Colon (tissue), 2 donors: ENCODE measurements at regions not wholly inside any gene's neighbourhood (a gene's known extent, or its start where the extent isn't known, plus 50 kb on each side); places are given as distances from the start of the nearest gene placed in this dataset.

Experiments used
- FAIRE-seq: peaks from 2 replicates; lab custom pipeline; 2012; peaks lifted over from hg19 to GRCh38; lab: Jason Lieb, UNC
- donor health status: control.
- donor health status: control.

DNA sequence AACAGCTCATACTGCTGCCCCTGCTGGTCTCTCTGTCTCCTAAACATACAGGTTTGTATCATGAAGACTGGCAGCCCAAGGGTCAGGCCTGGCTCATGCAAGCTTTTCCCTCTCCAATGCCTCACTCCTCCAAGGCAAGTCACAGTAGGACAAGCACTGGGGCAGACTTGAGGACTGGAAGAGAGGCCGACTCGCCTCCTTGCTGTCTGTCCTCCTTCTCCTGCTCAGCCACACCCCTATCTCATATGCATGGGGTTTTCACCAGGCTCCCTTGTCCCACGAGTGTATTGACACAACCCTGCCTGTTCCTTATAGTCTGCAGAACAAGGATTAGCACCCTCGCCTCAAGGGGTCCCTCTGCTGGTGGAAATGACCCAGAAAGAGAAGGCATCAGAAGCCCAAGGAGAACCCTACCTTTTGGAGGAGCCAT is 223.7 kb downstream of the SOX11 start:
- FAIRE-seq: no peak

GRCh38 chr2:5921081-5921642 is 229.0 kb downstream of the SOX11 start:
- no peak for FAIRE-seq

DNA sequence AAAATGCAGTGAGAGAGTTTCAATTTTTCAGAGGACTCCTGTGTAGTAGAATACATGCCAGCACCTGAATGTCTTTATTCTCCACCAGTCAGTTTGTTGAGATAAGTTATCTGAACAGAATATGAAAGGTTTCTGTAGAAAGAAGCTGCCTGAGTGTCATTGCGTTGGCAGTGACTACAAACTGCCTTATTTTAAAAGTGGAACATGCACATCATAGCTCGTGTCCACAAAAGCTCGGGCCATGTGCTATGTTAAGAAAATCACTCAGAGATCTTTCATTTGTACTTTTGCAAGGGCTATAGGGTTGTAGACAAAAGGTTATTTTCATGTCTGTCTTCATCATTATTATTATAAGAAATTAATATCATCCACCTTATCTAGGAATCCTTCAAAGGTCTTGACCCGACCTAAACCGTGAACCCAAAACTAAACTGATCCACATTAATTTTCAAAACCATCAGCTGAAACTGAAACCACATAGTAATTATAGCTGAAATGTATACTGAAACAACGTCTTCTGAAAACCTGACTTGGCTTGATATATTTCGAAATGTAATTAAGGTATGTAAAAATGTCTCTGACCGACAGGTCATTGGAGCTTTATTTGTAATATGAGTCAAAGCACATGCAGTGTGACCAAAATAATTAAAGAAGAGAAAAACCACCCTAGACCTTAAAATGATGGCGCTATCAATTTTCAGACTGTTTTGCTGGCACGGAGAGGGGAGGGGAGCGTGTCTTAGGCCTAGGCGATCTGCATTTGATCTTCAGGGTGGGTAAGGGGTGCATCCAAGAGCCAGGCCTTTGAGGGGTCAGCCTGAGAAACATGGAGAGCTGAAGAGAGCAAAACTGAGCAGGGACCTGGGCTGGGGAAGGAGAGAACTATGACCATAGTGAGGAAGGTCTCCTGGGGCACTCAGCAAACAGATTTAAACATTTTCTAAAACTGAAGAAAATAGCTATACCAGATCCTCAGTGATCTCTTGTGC is 232.1 kb downstream of the SOX11 start:
- no peak for FAIRE-seq

GRCh38 chr2:5925604-5926003 is 233.4 kb downstream of the SOX11 start:
- no peak for FAIRE-seq

DNA sequence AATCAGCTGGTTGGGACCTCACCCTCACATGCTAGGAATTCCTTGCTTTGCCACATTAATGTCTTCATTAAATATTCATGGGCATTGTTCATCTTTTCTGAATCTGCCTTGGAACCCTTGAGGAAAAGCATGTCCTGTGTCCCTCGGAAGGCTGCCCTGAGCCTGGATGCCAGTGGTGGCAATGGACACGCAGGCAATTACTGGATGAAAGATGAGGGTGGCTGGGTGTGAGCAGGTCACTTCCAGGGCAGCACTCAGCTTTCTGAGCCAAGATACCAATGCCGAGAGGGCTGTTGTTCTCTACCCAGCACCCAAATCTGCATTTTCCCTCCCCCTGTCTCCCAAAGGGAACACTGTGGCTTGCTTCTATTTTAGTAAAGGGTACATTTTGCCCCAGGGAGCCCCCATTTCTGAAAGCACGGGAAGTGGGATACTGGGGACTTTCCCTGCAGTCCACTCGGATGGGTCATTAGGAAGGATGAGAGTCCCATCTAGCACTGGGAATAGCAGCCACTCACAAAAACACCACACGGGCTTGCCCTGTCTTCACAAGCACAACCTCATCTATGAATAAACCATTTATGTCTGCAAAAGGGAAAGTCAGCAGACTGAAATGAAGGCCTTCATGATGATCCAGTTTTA is 234.8 kb downstream of the SOX11 start:
- no peak for FAIRE-seq

GRCh38 chr2:5932556-5933469 is 240.6 kb downstream of the SOX11 start:
- FAIRE-seq: no peak

DNA sequence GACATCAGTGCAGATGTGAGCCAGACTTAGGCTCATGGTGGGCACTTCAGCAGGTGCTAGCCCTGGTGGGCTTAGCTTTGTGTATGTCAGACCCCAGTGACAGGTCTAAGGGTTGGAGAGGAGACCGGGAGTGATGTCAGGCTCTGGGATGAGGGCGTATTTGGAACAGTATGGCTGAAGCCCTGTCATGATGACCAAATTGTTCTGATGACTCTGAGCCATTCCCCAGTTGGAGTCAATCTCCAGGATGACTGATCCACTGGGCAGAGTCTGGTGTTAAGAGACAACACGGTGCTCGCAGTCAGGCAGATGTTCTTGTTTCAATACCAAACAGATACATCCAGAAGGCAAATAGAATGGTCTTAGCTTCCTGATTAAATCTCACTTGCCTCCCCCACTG is 241.5 kb downstream of the SOX11 start:
- FAIRE-seq: no peak

DNA sequence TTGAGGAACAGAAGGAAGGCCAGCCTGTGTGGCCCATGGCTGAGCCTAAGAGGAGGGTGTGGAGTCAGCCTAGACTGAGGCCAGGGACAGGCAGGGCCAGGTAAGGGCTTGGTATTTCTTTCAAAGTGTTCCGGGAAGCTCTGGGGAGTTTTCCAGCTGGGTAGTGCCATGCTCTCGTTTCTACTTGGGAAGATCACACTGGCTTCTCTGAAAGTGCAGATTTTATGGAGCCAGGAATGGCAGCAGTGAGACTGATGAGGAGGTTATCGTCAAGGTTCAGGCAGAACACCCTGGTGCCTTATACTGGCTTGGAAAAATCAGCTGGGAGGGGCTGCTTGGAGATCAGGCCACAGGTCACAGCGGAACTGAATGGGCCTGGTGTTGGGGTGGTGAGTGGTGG is 245.1 kb downstream of the SOX11 start:
- FAIRE-seq: no peak

GRCh38 chr2:5937851-5938565 is 245.8 kb downstream of the SOX11 start:
- FAIRE-seq: no peak

DNA sequence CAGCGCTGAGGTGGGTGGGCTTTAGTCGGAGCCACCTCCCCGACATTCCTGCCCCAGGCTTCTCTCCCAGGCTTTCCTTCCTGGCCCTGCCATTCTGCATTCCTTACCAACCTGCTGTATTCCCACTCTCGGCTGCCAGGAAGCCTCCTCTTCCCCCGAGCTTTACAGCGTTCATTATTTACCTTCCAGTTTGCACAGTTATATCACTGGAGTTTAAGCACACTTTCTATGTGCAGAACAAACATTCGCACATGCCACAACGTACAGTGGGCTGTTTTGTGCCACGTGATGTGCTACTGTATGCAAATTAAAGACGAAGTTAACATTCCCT is 246.3 kb downstream of the SOX11 start:
- no peak for FAIRE-seq

GRCh38 chr2:5939553-5939952 is 247.4 kb downstream of the SOX11 start:
- FAIRE-seq: no peak

DNA sequence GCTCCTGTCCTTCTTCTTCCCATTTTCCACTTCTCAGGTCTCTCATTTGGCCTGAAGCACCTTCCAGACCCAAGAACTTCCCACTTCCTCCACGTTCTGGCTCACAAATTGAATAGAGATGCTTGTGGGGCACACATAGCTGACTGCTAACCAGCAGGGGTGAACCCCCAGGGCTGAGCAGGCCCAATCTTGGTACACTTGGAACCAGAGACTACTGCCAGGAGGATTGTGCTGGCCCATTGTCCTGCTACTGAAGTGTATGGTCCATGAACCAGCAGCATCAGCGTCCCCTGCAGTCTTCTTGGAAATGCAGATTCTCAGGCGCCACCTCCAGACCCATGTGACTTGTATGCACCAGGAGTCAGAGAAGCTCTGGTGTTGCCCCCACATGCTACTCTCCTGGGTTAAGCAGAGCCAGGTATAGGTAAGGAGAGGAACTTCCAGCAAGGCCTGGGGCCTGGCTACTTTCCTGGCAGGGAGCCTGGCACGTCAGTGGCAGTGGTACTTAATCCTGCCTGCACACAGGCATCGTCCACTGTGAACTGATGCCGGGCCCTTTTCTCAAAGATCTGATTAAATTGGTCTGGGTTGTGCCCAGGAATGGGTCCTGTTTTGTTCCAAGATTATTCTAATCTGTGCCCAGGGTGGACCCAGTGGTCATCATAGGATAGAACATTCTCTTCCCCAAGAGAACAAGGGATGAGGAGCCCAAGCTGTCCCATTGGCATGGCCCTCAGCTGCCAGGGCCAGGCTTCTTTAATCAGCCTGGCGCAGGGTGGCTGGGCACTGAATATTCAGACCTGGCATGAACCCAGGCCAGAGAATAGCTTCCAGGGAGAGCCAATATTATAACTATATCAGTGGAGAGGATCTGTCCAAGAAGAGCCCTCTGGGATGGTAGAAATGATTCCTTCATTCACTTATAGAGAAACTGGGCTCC is 248.7 kb downstream of the SOX11 start:
- no peak for FAIRE-seq

- FAIRE-seq: no peak
Measured at GRCh38 chr2:5942204-5942603, 250.0 kb downstream of the SOX11 start.

DNA sequence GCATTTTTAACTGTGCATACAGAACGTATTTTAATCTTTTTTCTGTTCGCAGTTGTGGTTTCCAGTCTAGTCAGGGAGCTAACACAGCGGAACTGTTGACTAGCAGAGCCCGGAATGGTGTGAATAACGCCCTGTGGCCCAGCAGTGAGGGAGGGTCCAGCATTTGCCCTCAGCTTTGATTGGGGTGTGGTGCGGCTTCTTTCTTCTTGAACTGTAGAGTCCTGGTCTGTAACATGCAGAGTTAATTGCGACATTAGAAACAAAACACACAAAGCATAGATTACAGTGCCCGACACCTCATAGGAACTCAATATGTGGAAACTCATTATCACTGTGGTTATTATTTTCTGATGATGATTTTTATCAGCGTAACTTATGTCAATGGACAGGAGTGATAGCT is 253.6 kb downstream of the SOX11 start:
- no peak for FAIRE-seq

DNA sequence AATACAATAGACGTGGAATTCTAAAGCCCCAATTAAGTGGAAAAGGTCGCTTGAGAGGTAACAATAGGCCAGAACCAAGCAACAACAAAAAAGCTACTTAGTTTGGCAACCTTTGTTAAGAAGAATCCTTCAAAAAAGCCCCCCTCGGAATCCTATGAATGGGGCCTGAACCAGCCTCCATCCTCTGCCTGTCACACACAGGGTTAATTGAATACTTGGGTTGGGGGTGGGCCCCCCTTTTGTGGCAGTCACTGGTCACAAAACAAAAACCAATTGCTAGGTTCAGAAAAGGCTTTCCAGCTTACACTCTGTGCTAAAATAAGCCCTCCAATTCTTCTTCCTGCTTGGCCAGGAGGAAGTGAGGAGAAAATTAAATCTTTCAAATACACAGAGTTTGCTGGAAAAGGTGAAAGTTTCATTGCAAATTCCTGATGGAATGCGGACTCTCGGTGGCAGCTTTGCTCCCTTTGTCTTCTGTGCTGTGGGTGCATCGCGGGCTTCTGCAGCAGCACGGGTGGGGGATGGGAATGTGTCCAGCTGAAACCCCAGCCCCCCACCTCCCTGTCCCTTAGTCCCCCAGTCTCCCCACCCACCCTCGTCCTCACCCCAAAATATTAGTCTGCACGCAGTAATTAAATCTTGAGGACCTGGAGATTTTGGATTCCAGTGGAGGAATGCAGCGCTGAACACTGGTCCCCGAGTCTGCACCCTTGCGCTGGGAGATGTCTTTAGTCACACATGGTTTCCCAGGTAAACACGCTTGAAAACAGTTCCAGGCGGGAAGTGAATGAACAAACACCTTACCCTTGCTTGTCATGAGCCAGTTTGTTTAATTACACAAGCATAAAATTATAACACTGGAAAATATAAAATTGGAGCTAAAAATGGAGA is 254.3 kb downstream of the SOX11 start:
- no peak for FAIRE-seq

DNA sequence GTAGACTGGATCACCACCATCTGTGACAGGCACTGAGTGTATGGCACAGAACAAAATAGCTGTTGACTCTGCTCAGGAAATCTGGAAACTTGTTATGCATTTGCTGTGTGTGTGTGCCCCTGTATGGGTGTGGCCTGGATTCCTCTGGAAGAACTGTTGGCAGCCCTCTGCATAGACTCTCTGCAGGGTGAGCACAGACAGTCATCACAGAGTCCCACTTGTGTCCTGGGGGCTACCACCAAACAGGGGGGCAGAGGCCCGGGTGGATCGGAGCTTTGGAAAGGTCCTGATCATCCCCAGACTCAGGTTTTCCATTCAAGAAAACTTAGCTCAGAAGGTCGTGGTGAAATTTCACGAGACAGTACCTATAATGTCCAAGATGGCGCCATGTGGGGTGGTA is 258.6 kb downstream of the SOX11 start:
- FAIRE-seq: no peak

DNA sequence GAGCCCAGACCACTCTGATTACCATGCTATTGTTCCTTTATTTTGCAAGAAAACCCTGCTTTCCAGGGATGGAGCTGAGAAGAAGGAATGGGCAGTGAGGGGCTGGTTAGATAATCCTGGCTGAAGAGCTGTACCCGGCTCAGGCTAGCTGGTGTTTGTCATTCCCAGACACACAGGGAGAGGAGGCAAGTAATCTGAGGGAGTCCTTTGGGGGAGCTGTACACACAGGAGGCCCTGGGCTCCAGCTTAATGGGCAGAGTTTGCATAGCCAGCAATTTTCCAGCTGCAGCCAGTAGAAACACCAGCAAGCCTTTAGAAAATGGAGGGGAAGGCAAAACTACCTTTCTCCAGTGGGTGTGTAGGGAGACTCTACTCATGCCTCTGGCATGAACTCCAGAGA is 259.3 kb downstream of the SOX11 start:
- FAIRE-seq: no peak

GRCh38 chr2:5953525-5953924 is 261.3 kb downstream of the SOX11 start:
- FAIRE-seq: no peak

DNA sequence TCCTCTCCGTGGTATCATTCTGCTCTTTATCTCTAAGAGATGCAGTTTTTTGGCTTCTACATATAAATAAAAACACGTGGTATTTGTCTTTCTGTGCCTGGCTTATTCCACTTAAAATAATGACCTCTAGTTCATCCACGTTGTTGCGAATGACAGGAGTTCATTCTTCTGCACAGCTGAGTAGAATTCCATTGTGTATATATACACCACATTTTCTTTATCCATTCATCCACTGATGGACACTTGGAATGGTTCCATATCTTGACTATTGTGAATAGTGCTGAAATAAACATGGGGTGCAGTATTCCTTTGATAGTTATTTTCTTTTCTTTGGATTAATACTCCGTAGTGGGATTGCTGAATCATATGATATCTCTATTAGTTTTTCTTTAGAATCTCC is 262.3 kb downstream of the SOX11 start:
- no peak for FAIRE-seq
